ENCODE measurements at regions not wholly inside any gene's neighbourhood (a gene's known extent, or its start where the extent isn't known, plus 50 kb on each side); places are given as distances from the start of the nearest gene placed in this dataset.

GRCh38 chr11:115676768-115677167 is 172.6 kb upstream of the CADM1 start:
- Histone ChIP-seq H3F3A (ENCODE audit: control insufficient read depth, insufficient read depth) (no peaks in the 10 kb centered on the region), H3K4me3 (ENCODE audit: low read length) (no peak overlapping the region), H4K20me1 (ENCODE audit: control insufficient read depth, insufficient read depth, low read depth, low read length) (no peaks in the 10 kb centered on the region), H3K36me3 (ENCODE audit: control insufficient read depth, low read length) (no peaks in the 10 kb centered on the region), H3K9me3 (ENCODE audit: control insufficient read depth, insufficient read depth, low read length) (no peaks in the 10 kb centered on the region), H3K79me2 (ENCODE audit: control insufficient read depth, low read length) (no peaks in the 10 kb centered on the region), H3K4me2 (ENCODE audit: low read length) (no peak overlapping the region), H3K27me3 (ENCODE audit: control insufficient read depth, low read length) (no peaks in the 10 kb centered on the region), H3K27ac (ENCODE audit: low read depth, low read length) (no peak overlapping the region), H3K9me2 (replicated peaks; ENCODE audit: control insufficient read depth, low read length) (no peaks in the 10 kb centered on the region), H3K4me1 (ENCODE audit: control insufficient read depth, low read length) (no peaks in the 10 kb centered on the region)
- TF ChIP-seq, protein P1, sequence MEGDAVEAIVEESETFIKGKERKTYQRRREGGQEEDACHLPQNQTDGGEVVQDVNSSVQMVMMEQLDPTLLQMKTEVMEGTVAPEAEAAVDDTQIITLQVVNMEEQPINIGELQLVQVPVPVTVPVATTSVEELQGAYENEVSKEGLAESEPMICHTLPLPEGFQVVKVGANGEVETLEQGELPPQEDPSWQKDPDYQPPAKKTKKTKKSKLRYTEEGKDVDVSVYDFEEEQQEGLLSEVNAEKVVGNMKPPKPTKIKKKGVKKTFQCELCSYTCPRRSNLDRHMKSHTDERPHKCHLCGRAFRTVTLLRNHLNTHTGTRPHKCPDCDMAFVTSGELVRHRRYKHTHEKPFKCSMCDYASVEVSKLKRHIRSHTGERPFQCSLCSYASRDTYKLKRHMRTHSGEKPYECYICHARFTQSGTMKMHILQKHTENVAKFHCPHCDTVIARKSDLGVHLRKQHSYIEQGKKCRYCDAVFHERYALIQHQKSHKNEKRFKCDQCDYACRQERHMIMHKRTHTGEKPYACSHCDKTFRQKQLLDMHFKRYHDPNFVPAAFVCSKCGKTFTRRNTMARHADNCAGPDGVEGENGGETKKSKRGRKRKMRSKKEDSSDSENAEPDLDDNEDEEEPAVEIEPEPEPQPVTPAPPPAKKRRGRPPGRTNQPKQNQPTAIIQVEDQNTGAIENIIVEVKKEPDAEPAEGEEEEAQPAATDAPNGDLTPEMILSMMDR (IDR thresholded peaks at IDR 0.05; ENCODE audit: low read depth, low read length, poor library complexity, severe bottlenecking): no peak
- TF ChIP-seq EZH2phosphoT487 (IDR thresholded peaks at IDR 0.05; ENCODE audit: borderline replicate concordance, low read length): no peak

GRCh38 chr11:115676206-115676605 is 172.0 kb upstream of the CADM1 start:
- Histone ChIP-seq H3K9me3 (ENCODE audit: control insufficient read depth, insufficient read depth, low read length) (no peaks in the 10 kb centered on the region), H3K27ac (ENCODE audit: low read depth, low read length) (no peak overlapping the region), H3K4me3 (ENCODE audit: low read length) (no peak overlapping the region), H3K9me2 (replicated peaks; ENCODE audit: control insufficient read depth, low read length) (no peaks in the 10 kb centered on the region), H3K36me3 (ENCODE audit: control insufficient read depth, low read length) (no peaks in the 10 kb centered on the region), H3F3A (ENCODE audit: control insufficient read depth, insufficient read depth) (no peaks in the 10 kb centered on the region), H4K20me1 (ENCODE audit: control insufficient read depth, insufficient read depth, low read depth, low read length) (no peaks in the 10 kb centered on the region), H3K79me2 (ENCODE audit: control insufficient read depth, low read length) (no peaks in the 10 kb centered on the region), H3K4me2 (ENCODE audit: low read length) (no peak overlapping the region), H3K4me1 (ENCODE audit: control insufficient read depth, low read length) (no peaks in the 10 kb centered on the region), H3K27me3 (ENCODE audit: control insufficient read depth, low read length) (no peaks in the 10 kb centered on the region)
- no peak for TF ChIP-seq EZH2phosphoT487 (IDR thresholded peaks at IDR 0.05; ENCODE audit: borderline replicate concordance, low read length)
- TF ChIP-seq, protein P1 (IDR thresholded peaks at IDR 0.05; ENCODE audit: low read depth, low read length, poor library complexity, severe bottlenecking): no peak

DNA sequence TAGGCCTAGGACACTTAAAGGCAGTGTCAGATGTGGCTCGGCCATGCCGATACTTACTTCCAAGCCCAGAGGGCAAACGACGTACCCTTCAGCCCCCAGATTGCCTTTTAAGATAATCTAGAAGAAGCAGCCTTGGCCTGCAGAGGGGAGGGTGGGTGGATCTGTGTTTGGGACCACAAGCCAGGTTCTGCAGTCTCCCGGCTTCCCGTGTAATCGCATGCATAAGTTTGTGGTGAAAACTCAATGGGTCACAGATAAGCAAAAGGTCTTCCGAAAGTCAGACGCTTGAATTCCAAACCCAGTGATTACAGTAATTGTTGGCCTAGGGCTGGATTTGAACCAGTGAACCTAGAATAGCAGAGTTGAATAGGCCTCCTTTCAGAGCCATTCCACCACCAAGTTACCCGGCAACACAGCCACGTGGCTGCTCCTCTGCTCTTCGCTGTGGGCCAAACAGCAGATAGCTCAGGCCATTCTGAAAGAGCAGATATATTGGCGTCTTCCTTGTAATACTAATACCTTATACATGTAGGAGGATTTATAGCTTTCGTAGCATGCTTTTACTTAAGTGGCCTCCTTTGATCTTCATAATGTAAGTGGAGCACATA is 170.8 kb upstream of the CADM1 start:
- Histone ChIP-seq H3K36me3 (ENCODE audit: control insufficient read depth, low read length) (no peaks in the 10 kb centered on the region), H3K27me3 (ENCODE audit: control insufficient read depth, low read length) (no peaks in the 10 kb centered on the region), H3K9me2 (replicated peaks; ENCODE audit: control insufficient read depth, low read length) (no peaks in the 10 kb centered on the region), H3K27ac (ENCODE audit: low read depth, low read length) (no peak overlapping the region), H3K79me2 (ENCODE audit: control insufficient read depth, low read length) (no peaks in the 10 kb centered on the region), H3K4me3 (ENCODE audit: low read length) (no peak overlapping the region), H3K4me1 (ENCODE audit: control insufficient read depth, low read length) (no peaks in the 10 kb centered on the region), H3K9me3 (ENCODE audit: control insufficient read depth, insufficient read depth, low read length) (no peaks in the 10 kb centered on the region), H3K4me2 (ENCODE audit: low read length) (no peak overlapping the region), H4K20me1 (ENCODE audit: control insufficient read depth, insufficient read depth, low read depth, low read length) (no peaks in the 10 kb centered on the region), H3F3A (ENCODE audit: control insufficient read depth, insufficient read depth) (no peaks in the 10 kb centered on the region)
- TF ChIP-seq EZH2phosphoT487 (IDR thresholded peaks at IDR 0.05; ENCODE audit: borderline replicate concordance, low read length): no peak
- TF ChIP-seq, protein P1 (IDR thresholded peaks at IDR 0.05; ENCODE audit: low read depth, low read length, poor library complexity, severe bottlenecking): no peak

Data from DOHH2 (cell line).